ENCODE measurements at regions not wholly inside any gene's neighbourhood (a gene's known extent, or its start where the extent isn't known, plus 50 kb on each side); places are given as distances from the start of the nearest gene placed in this dataset.

- POLR2A ChIA-PET, result interaction anchor here (0.6 kb wide), 1 partner anchor 552 kb away, joined by 4 read pairs; no protein-coding TSS in a partner anchor
- Histone ChIP-seq H3K79me2 (ENCODE audit: insufficient read depth, low read depth, low read length) (no peaks in the 10 kb centered on the region), H3K9me3 (ENCODE audit: low read length) (no peaks in the 10 kb centered on the region), H3K27ac (ENCODE audit: low read depth, low read length, poor library complexity, severe bottlenecking) (no peak overlapping the region), H3K4me2 (ENCODE audit: low read length) (no peak overlapping the region), H3K9me2 (ENCODE audit: insufficient read depth, low read length) (no peaks in the 10 kb centered on the region), H4K20me1 (ENCODE audit: insufficient read depth, low read length) (no peaks in the 10 kb centered on the region), H3K4me1 (ENCODE audit: insufficient read depth, low read length, poor library complexity, severe bottlenecking) (no peaks in the 10 kb centered on the region), H3K36me3 (ENCODE audit: insufficient read depth, low read length) (no peaks in the 10 kb centered on the region), H2AFZ (ENCODE audit: low read length) (no peak overlapping the region), H3K4me3 (ENCODE audit: low read depth, low read length, poor library complexity, severe bottlenecking) (no peak overlapping the region)
- intact Hi-C loops (cut with micrococcal nuclease; ENCODE audit: unreplicated experiment), result no loop called here
- no peak for DNase-seq (ENCODE audit: low spot score)
- CTCF ChIA-PET (ENCODE audit: unreplicated experiment), result no interaction called here
- TF ChIP-seq CTCF (conservative IDR thresholded peaks at IDR 0.05; ENCODE audit: low read length) (no peak), EZH2phosphoT487 (IDR thresholded peaks at IDR 0.05; ENCODE audit: borderline replicate concordance, low read depth, low read length) (no peak)
- no TSS peak for BruUV-seq (replicated peaks)
These were observed 268.7 kb upstream of the CDH5 start for GRCh38 chr16:66097751-66098150.

- Histone ChIP-seq H3K9me3 (ENCODE audit: low read length) (no peaks in the 10 kb centered on the region), H3K9me2 (ENCODE audit: insufficient read depth, low read length) (no peaks in the 10 kb centered on the region), H3K27ac (ENCODE audit: low read depth, low read length, poor library complexity, severe bottlenecking) (no peak overlapping the region), H2AFZ (ENCODE audit: low read length) (no peak overlapping the region), H3K36me3 (ENCODE audit: insufficient read depth, low read length) (no peaks in the 10 kb centered on the region), H3K79me2 (ENCODE audit: insufficient read depth, low read depth, low read length) (no peaks in the 10 kb centered on the region), H4K20me1 (ENCODE audit: insufficient read depth, low read length) (no peaks in the 10 kb centered on the region), H3K4me1 (ENCODE audit: insufficient read depth, low read length, poor library complexity, severe bottlenecking) (no peaks in the 10 kb centered on the region), H3K4me2 (ENCODE audit: low read length) (no peak overlapping the region), H3K4me3 (ENCODE audit: low read depth, low read length, poor library complexity, severe bottlenecking) (no peak overlapping the region)
- ChIA-PET POLR2A (no interaction called here), CTCF (ENCODE audit: unreplicated experiment) (no interaction called here)
- DNase-seq (ENCODE audit: low spot score), result no peak
- BruUV-seq (replicated peaks), result no TSS peak
- TF ChIP-seq CTCF (conservative IDR thresholded peaks at IDR 0.05; ENCODE audit: low read length), result peak; percentile 48; the same call in 1 of the 2 replicates
- no peak for TF ChIP-seq EZH2phosphoT487 (IDR thresholded peaks at IDR 0.05; ENCODE audit: borderline replicate concordance, low read depth, low read length)
- intact Hi-C loops (cut with micrococcal nuclease; ENCODE audit: unreplicated experiment), result no loop called here
These were observed 270.8 kb upstream of the CDH5 start for GRCh38 chr16:66095676-66096075.

GRCh38 chr16:66093191-66093590 lies 273.3 kb upstream of the CDH5 start:
- no peak for DNase-seq (ENCODE audit: low spot score)
- no peak overlapping the region for H3K4me3 ChIP-seq (ENCODE audit: low read depth, low read length, poor library complexity, severe bottlenecking)
- H3K27ac ChIP-seq (ENCODE audit: low read depth, low read length, poor library complexity, severe bottlenecking), result no peak overlapping the region
- no peaks in the 10 kb centered on the region for H3K79me2 ChIP-seq (ENCODE audit: insufficient read depth, low read depth, low read length)
- no peaks in the 10 kb centered on the region for H3K36me3 ChIP-seq (ENCODE audit: insufficient read depth, low read length)
- H3K4me1 ChIP-seq (ENCODE audit: insufficient read depth, low read length, poor library complexity, severe bottlenecking), result no peaks in the 10 kb centered on the region
- intact Hi-C loops (cut with micrococcal nuclease; ENCODE audit: unreplicated experiment), result no loop called here
- POLR2A ChIA-PET, result interaction anchor here (0.6 kb wide), 1 partner anchor 75 kb away, joined by 3 read pairs; no protein-coding TSS in a partner anchor
- no peak overlapping the region for H2AFZ ChIP-seq (ENCODE audit: low read length)
- BruUV-seq (replicated peaks), result no TSS peak
- no peaks in the 10 kb centered on the region for H4K20me1 ChIP-seq (ENCODE audit: insufficient read depth, low read length)
- no peaks in the 10 kb centered on the region for H3K9me3 ChIP-seq (ENCODE audit: low read length)
- H3K9me2 ChIP-seq (ENCODE audit: insufficient read depth, low read length), result no peaks in the 10 kb centered on the region
- no peak for TF ChIP-seq CTCF (conservative IDR thresholded peaks at IDR 0.05; ENCODE audit: low read length)
- no peak for TF ChIP-seq EZH2phosphoT487 (IDR thresholded peaks at IDR 0.05; ENCODE audit: borderline replicate concordance, low read depth, low read length)
- H3K4me2 ChIP-seq (ENCODE audit: low read length), result no peak overlapping the region
- CTCF ChIA-PET (ENCODE audit: unreplicated experiment), result no interaction called here
